NCI-H1092 treated with DMSO at 0.1 percent for 48 hours (cell line): ENCODE measurements at regions not wholly inside any gene's neighbourhood (a gene's known extent, or its start where the extent isn't known, plus 50 kb on each side); places are given as distances from the start of the nearest gene placed in this dataset.
"Not testable (repeated sequence)": the region's sequence is repeated elsewhere in the genome, so short reads cannot be mapped to it uniquely, and the experiment has no call there.

Experiments
- DNase-seq: peaks from one replicate; lab custom pipeline; 2025; lab: John Stamatoyannopoulos, UW

DNA sequence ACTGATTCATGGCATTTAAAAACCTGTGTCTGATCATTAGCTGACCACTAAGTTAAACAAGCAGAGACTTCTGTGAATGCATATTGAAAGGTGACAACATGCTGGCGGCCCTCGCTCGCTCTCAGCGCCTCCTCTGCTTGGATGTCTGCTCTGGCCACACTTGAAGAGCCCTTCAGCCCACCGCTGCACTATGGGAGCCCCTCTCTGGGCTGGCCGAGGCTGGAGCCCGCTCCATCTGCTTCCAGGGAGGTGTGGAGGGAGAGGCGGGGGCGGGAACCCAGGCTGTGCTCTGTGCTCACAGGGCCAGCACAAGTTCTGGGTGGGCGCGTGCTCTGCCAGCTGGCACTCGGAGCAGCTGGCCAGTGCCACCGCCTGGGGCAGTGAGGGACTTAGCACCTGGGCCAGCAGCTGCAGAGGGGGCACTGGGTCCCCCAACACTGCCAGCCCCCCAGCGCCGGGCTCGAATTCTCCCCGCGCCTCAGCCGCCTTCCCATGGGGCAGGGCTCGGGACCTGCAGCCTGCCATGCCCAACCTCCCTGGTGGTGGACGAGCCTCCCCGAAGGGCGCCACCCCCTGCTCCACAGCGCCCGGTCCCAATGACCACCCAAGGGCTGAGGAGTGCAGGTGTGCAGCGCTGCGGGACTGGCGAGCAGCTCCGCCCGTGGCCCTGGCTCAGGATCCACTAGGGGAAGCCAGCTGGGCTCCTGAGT, 252.4 kb downstream of the ZIC4 start:
- DNase-seq: no peak

DNA sequence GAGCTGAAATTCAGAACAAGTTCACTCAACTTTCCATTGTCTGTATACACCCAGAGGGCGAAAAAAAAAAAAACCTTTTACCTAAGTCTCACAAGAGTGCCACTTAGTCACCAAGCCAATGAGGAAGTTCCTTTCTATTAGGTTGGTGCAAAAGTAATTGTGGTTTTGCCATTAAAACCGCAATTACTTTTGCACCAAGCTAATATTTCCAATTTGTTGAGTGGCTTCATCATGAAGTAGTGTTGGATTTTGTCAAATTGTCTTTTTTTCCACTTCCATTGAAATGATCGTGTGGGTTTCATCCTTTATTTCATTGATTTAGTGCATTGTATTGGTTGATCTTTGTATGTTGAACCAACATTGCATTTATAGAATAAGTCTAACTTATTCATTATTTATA, 253.9 kb downstream of the ZIC4 start:
- DNase-seq: no peak

DNA sequence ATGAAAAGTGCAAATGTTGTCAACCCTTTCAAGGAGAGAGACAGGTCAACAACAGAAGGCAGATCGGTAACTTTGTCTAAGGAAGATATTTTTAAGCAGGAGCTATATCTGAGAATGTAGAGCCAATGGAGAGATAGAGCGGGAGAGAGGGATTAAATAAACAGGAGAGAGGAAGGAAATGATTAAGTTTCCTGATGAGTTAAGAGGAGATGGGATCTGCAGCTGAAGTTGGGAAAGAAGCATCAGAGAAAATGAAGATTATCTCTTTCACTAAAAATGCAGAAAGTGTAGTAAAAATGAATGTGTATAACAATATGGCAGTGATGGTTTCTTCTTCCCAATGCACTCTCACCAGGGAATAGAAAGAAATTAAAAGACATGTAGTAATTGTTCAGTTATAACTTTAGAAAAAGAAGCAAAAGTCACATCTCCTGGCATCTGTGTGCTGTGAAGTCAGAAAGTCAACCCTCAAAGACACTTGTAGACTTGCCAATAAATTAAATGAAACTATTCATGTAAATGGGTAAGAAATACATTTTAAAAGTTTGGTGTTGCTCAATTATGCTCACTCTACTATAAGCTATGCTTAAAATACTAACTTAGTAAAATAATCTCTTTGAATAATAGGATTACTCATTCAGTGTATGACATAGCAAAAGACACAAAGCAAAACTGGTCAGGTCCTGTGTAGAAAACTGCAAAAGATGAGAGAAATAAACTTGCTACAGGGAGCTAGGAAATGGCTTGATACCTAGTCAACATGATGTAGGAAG, 264.6 kb downstream of the ZIC4 start:
- DNase-seq: no peak

DNA sequence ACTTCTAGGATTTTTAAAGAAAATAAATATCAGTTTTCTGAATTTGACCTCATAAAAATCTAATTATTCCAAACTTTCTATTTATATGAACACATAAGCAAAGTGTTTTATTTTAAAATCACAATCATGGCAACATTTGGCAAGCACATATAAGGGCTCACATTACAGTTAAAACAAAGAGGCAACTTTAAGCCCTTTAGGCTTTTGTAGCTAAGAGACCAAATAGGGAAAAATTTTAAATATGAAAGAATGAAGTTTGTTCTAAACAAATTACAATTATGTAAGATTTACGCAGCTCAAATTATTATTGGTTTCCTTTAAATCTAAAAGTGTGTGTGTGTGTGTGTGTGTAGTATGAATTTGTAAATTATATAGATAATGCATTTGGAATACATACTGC, 267.0 kb downstream of the ZIC4 start:
- DNase-seq: no peak

DNA sequence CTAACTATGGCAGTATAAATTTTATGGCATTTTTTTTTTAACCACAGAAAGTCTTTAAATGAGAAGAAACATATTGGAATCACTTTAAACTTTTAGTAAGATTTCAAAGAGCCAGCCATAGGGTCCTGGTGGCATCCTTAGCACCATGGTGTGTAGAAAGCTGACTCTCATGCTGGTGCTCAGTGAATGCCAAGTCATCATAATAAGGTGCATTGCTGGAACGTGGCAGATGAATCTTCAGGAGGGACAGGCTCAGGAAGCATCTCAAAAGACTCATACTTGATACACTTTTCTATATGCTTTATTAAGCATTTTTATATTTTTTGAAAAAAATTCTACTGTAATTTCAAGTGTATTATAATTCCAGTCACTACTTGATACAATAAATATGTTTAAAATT, 274.2 kb downstream of the ZIC4 start:
- no peak for DNase-seq

DNA sequence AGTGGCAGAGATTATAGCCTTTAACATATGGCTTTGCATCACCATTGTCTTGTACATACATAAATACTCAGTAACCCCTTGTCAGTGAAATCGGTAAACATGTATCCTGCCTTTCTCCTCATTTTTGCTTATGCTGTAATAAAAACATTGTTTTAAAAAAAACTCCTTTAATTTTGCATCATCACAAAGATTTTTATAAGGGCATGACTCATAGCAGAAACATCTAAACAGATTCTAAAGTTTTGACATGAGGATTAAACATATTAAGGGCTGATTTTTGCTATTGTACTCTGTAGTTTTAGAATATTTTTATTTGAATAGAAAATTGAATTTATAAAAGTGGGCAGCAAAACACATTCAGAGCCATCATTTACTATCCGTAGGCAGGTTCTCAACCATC, 275.9 kb downstream of the ZIC4 start:
- DNase-seq: no peak

DNA sequence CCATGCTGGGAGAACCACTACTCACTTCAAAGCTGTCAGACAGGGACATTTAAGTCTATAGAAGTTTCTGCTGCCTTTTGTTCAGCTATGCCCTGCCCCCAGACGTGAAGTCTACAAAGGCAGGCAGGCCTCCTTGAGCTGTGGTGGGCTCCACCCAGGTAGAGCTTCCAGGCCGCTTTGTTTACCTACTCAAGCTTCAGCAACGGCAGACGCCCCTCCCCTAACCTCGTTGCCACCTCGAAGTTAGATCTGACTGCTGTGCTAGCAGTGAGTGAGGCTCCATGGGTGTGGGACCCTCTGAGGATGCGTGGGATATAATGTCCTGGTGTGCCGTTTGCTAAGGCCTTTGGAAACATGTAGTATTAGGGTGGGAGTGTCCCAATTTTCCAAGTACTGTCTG, 276.7 kb downstream of the ZIC4 start:
- DNase-seq: no peak

DNA sequence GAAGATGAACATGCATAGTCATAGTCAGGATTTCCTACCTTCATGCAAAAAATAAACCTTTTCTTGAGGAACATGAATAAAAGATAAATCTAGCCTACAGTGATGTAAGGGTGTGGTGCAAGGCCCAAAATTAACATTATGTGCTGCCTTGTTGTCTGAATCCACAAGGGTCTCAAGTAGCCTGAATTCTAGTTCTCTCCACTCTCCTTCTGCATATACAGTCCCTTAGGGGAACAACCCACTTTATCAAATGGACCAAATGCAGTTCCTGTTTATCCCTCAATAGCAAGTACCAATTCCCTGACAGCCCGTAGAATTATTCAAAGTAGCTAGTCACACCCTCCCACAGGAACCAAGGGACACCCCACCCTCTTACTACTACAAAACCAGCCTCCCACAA, 284.0 kb downstream of the ZIC4 start:
- no peak for DNase-seq

DNA sequence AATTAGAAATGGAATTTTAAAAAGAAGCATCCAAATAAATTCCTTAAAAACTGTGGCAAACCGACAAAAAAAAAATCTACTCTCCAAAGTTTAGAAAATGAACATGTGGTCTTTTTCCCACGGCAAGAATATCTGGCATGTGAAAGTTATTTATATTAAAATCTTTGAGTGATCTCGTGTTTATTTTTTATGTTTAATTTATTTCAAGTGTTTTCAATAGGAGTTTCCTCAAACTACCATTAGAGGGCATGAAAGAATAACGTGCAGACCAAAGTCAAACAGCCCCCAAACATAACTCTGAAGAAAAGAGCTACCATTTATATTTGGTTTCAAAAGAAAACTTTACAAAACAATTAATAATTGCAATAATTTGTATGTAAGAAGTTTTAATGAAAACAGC, 286.4 kb downstream of the ZIC4 start:
- DNase-seq: no peak

DNA sequence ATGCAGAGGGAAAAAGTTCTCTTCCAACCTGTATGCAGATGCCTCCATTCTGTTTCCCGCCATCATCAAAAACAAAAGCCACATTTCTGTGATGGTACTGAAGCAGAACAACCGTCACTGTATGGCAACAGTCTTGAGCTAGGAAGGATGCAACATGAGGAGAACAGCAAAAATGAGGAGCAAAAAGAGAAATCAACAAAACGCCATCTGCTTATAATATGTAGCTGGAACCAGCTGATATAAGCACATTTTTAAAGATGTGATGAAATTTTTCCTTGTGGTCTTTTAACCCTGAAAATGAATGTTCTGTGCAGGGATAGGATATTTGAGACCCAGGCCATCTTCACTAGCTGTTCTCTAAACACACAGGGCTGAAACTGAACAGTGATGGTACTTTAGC, 287.0 kb downstream of the ZIC4 start:
- no peak for DNase-seq

DNA sequence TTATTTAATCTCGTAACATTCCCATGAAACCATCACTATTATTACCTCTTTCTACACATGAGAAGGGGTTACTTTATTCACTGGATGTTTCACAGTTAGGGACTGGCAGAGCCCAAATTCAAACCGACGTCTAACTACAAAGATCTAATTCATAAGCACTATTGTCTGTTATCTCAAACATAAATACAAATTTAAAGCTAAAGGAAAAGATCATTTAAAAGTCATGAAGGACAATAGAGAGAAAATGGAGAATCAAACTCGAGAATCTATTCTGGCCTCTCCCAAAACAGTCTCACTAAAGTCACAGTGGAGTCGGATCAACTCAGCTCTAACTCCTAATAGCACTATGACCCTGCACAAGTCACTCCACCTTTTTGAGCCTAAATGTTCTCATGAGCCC, 287.7 kb downstream of the ZIC4 start:
- DNase-seq: no peak

DNA sequence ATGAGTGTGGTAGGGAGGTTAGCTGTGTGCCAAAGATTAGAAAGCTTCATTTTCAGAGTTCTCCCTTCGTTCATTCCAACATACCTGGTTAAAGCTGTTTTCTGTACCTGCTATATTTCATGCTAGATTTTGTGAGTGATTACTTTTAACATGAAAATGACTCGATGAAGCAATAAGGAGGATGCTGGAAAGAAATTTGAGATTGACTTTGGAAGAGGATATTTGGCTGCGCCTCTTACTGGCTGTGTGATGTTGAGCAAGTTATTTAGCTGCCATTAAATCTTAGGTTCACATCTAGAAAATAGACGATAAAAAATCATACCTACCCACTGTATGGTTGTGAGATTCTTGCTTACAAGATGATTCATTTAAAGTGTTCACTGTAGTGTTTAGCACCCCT, 288.7 kb downstream of the ZIC4 start:
- no peak for DNase-seq

DNA sequence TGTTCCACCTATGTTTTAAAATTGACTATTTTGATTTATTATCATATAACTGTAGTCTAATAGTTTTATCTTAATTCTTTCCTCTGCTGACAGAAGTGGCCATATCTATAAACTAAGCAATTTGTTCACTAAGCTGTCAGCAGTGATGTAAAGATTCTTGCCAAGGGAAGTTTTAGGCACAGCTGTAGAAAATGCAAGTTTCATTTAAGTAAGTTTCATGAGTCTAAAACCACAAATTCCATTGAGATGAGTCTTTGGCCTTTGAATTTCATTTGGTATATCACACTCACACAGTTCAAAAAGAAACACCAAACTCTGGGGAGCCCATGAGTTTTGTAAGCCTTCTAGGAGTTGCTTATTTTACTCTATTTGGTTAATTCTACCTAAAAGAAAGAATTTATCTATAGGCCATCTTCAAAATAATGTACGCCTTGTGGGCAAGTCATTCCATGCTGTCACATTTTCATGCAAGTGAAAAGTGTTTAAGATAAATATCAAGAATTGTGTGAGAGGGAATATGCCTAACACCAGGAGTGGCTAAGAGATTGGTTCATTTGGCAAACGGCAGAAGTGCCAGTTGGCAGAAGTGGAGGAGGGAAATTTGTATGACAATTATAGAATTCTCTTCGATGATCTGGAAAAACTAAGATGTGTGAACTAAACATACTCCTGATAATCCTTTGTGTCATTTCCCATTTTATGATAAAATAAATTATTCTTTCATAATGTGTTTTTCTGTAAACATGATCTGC, 292.9 kb downstream of the ZIC4 start:
- DNase-seq: no peak

DNA sequence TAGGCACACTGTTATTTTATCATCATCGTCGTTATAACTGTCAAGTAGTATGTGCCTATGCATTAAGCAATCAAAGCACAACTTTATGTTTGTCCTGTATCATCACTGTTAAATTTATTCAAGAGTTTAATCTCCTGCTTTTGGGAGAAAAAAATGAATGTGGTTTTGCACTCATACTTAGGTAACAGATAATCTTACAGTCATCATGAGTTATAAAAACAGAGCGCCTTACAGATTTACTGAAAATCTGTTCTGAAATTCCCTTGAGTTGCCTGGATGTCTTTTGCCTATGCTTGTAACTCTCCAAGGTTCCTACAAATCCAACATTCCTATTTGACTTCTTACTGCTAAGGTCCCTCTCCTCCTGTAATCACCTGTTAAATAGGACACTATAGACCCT, 307.3 kb downstream of the ZIC4 start:
- no peak for DNase-seq

DNA sequence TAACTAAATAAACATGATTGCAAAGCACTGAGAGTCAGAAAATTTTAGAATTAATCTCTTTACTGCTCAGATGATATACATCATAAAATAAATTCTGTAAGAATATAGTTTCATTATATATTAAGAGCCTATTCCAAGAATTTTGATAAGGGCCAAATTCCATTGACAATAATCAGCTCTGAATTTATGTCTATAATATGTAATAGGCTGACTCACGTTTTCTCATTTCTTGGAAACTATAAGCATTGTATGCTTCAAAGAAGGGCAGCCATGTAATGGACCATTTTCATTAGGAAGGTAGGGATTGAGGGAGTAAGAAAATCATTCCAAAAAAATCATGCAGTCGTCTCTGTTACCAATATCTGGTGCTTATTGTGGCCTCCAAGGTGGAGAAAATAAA, 315.9 kb downstream of the ZIC4 start:
- DNase-seq: no peak

DNA sequence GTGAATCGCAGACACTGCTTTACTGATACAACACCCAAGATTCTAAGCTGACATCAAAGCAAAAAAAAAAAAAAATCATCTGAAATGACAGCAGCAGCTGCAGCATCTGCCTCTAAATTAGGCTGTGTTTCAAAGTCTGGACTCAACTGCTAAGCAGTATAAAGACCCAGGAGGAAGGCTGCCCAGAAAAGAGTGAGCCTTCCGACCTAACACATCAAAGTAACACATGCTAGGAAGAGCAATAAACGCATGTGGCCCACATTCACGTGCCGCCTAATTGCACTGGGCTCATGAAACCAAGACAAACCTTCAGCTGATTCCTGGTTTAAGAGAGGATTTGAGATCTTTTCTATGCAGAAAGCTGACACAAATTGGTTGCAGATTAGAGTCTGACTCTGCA, 317.1 kb downstream of the ZIC4 start:
- DNase-seq: no peak

DNA sequence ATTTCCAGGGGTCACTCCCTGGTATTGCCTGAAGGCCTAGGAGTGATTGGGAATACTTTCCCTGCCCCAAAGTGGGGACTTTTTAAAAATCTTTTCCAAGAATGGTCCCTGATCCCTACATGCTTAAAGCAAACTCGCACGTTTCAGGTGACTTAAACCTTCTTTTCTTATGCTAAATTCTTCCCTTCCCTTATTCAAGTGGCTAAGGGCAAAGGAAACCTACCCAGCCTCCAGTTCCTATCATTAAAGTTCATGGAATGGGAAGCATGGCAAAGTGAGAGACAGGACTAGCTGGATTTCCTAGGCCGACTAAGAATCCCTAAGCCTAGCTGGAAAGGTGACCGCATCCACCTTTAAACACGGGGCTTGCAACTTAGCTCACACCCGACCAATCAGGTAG, 346.8 kb downstream of the ZIC4 start:
- not testable (repeated sequence) for DNase-seq

DNA sequence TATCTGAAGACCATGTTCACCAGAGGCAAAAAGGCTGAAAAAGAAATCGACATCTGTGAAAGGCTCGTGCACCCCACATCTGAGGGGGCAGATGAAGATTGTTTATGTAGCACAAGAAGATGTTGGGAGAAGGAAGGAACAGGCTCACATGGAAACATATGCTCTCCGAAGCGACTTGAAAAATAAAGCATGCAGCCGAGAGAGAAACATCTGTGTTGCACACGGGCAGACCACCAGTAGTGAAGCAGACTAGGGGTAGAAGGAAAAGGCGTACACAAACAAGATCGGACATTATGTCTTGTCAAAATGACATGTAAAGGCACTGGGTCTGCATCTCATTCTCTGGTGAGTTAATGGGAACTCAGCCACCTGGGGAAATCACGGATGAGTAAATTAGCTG, 356.5 kb downstream of the ZIC4 start:
- DNase-seq: no peak

DNA sequence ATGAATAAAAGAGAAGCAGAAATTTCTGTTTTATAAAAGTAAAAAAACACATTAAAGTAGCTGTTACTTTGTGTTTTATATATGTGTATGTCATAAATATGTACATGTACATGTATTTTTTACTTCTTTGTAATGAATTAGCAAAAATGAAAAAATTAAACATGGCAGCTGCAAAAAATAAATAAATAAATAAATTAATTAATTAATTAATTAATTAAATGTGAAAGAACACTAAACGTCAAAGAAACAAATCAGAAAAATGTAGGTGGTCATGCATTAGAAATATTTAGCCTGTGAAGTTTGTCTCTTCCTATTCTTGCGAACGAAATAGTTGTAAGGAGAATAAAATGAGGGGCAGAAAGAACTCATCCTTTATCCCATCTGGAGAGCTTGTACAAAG, 357.0 kb downstream of the ZIC4 start:
- DNase-seq: no peak

DNA sequence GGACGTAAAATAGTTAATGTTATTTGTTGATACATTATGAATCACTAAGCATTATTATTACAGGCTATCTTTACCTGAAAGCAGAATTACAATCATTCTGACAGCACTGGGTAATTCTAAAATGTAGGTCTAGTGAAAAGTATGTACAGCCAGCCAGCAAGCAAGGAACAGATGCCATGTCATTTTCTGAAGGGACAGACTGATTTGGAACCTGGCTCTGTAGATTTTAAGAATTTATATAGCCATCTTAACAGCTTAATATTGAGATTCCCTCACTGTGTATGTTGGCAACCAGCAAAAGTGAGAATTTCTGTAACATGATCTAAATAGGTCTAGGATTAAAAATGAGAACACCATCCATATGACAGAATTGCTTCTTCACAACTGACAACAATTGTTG, 359.4 kb downstream of the ZIC4 start:
- no peak for DNase-seq

DNA sequence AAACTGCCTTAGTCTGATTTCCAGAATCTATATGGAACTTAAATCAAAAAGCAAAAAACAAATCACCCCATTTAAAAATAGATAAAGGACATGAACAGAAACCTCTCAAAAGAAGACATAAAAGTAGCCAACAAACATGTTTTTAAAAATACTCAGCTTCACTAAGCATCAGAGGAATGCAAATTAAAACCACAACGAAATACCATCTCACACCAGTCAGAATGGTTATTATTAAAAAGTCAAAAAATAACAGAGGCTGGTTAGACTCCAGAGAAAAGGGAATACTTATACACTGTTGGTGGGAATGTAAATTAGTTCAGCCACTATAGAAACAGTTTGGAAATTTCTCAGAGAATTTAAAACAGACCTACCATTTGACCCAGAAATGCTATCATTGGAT, 367.9 kb downstream of the ZIC4 start:
- DNase-seq: no peak

DNA sequence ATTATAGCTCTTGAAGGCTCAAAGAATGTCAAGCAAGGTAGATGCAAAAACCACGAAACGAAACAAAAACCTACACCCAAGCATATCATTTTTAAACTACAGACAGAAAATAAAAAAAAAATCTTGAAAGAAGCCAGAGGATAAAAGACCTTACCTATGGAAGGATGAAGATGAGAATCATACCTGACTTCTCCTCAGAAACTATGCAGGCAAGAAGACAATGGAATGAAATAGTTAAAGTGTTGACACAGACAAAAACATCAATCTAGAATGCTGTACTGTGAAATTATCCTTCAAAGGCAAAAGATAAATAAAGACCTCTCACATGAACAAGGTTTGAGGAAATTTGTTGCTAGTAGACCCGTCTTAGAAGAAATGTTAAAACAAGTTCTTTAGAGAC, 372.0 kb downstream of the ZIC4 start:
- DNase-seq: no peak

DNA sequence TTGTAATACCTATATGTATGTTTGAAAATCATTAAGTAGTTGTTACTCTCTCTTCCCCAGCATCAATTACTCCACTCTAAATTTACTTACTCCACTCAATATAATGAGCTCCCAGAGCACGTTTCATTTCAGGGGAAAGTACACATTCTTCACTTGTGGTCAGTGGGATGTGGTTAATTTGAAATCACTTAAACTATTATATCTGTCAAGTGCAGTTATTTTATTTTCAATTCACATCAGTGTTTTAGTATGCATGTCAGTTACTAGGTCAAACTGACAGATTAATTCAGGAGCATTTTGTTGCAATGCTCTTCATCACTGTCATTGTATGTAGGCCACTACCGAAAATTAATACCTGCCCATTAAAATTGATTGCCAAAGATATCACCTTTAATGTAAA, 376.1 kb downstream of the ZIC4 start:
- DNase-seq: no peak
